GM18907 (cell line): ENCODE measurements at regions not wholly inside any gene's neighbourhood (a gene's known extent, or its start where the extent isn't known, plus 50 kb on each side); places are given as distances from the start of the nearest gene placed in this dataset.

ENCODE experiments used
- ATAC-seq: cut with Tn5 transposase; IDR thresholded peaks from one replicate; pipeline ENCODE4 v1.9.1; 2021; ENCODE audit warnings: mild to moderate bottlenecking, moderate library complexity; ENCODE audit not compliant: unreplicated experiment

DNA sequence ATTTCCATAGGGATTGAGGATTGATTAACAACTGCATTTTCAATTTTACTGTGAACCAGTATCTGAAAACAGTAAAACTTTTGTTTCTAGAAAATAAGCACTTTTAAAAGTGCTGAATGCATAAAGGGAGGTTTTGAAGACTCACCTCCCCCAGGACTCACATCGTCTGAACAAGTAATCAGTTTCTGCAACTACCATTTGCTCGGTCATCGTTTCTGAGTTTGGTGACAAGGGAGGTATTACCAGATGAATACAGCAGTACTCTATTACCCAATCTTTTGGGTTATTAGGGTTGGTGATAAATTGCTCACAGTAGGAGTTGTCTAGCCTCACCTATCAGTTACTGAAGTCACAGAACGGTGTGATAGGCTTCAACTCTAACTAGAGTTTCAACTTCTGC is 234.5 kb upstream of the FN1 start:
- no peak for ATAC-seq

DNA sequence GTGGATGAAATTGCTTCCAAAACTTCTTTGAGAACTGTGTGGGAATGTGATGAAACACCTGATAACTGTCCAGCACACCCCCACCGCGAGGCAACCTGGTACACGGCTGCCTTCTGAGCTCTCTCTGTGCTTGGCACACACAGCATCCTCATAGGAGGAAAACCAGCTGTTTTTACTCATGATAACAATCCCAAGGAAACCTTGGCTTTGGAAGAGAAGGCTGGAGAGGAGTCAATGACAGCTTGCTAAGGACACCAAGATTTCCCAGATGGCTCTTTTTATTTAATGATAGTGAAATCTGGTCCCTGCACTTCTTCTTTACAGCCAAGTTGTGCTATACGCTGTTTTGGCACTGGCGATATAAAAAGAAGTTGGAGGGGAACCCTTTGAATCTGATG is 232.5 kb upstream of the FN1 start:
- ATAC-seq = no peak

- ATAC-seq = no peak
These were observed 231.9 kb upstream of the FN1 start for GRCh38 chr2:215667585-215668377.

GRCh38 chr2:215664847-215665525 is 229.1 kb upstream of the FN1 start:
- peak; percentile 95 for ATAC-seq

DNA sequence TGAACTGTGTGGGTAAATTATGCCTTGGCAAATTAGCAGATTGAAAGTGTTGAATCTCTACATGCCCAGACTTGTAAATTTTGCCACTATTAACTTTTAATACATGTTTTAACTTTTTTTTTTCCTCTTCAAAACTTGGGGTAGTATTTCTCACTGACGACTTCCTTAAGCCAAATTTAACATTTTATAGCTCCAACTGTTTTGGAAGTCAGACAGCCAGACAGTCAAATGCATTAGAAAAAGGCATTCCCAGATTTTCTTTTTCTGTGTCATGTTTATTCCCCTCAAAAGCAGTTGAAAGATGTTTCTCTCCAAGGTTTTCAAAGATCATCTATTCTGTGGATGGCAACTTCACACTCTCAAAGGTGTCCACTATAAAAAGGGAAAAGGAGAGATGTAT is 226.8 kb upstream of the FN1 start:
- no peak for ATAC-seq

DNA sequence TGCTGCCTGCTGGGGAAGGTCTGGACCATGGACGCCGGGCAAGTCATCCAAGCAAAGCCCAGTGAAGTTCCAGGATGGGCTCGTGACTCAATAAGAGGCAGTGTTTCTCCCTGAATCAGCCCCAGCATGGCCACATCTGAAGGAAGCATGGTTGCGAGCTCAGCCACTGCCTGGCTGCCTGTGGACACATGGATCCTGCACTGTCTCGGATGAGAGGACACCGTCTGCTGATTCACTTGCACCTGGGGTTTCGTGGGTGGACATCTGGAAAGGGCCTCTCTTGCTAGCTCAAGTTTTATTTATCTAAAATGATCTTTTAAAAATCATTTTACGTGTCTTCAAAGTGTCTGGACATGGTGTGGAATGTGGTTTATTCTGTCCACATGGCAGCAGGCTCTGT is 224.8 kb upstream of the FN1 start:
- ATAC-seq = no peak

- no peak for ATAC-seq
These were observed 223.8 kb upstream of the FN1 start for GRCh38 chr2:215659650-215660049.

DNA sequence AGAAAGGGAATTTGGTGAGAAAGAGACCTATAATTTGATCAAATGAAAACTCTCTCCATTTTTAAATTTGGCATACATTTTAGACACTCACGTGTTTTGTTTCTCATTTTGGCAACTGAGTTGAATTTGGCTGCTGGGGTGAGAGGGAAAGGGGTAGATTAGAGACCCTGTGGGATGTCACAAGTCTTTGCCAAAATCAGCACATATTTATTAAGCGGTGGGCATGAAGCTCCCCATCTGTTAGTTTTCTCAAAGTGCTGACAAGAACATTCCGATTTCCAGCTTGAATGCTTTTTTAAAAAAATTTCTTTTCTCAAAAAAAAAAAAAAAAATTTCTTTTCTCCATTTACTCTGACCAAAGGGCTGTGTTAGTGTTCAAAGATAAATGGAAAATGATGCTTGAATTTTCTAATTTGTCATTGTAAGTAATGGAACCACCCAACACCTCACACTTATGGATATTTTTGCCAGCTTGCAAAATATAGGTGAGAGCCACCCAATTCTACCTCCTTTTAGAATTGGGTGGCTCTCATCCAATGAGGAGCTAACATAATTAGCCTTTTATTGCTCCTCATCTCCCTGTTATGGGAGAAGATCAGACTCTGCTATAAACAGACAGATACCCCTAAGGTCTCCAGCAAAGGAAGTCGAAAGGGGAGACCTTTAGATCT is 222.9 kb upstream of the FN1 start:
- no peak for ATAC-seq

GRCh38 chr2:215657844-215658243 is 222.0 kb upstream of the FN1 start:
- no peak for ATAC-seq

DNA sequence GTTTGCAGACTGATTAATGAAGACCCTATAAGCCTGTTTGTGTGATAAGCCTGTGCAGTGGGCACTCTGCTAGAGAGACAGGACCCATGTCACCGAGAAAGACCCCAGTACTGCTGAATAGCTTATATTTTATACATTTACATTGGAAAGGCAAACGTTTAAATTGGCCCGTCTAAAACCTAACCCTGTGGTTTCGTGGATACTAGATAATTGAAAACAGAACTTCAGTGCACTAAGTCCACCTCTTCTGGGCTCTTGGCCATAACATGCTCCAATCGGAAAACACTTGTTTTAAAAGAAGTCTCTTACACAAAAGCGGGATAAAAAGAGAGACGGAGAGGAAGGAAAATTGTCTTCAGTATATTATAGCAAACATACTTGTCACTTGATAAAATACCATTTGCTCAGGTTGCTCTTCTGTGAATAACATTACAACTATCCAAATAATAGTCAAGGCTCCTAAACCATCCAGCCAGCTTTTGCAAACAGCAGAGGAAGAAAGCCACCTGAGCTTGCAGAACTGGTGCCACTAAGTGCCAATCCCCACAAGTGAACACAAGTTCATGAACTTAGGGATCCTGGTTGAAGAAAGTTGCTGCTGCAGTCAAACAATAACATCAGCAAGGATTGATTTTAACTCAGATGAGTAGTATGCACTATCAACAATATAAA is 218.4 kb upstream of the FN1 start:
- no peak for ATAC-seq

DNA sequence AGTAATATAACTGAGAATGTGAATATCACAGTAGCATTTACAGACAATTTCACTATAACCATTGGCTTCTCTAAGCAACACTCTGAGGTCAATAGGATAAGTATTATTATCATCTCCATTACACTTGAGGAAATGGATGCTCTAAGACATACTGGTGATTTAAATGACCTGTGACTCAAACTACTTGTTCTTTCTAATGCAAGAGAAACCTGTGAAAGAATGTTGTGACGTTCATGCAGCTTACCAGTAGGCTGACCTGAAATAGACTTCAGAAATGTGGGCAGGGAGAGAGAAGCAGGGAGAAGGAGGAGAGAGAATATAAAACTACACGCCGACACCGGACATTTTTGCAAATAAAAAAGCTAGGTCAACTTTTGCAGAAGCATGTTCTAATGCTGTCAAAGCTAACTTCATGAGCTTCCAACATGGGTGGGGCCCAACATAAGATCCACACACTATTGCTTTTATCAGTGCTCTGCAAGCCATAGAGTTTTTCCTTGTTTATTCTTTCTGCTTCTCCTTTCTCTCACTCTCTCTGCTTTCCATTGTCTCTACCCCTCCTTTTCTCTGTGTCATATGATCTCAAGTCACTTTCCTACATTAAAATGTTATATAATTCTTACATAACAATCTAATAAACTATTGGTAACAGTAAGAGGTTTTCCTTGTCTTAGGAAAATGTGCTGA is 217.6 kb upstream of the FN1 start:
- no peak for ATAC-seq

DNA sequence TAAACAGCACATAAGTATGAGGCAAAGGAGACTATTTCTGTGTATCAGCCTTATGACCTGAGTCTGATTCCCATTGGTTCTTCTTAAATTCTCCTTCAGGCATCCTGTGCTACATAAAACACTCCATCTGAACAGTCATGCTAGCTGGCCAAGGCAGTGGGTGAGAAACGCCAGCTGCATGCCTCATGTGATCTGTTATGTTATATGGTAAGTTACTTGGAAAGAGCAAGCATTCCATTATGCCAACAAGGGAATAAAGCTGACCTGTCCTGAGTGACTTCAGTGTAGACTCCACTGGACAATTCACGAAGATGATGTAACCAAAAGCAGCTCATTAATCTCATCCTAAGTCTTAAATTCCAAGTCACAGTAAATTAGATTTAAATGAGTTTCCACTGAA is 216.5 kb upstream of the FN1 start:
- no peak for ATAC-seq

- ATAC-seq = no peak
These were observed 215.5 kb upstream of the FN1 start for GRCh38 chr2:215651412-215651811.

DNA sequence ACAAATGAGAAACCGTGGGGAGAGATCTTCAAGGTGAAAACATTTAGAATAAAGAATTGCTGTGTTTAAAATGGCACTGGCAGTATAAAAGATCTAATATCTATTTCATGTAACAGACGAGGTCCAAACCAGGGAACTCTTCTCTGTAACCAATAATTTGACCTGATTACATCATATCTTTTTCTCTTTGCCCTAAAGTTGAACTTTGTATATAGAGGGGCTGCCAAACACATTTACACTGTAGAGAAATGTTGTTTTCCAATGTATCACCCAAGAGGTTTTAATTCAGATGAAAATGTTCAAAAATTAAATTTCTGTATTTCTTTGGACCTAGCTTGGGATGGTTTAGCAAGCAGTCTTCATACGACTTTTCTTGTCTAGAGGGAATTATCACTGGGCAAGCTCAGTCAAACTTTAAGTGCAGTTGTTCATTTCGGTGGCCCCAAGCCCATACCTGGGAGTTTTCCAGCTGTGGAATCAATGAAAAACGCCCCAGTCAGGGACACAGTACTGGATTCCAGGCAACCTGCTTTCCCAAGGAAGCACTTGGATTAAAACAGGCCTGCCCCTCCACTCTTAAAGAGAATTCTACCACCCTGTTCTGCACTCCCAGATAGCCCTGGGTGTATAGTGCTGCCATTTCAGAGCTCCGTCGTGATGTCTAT is 208.5 kb upstream of the FN1 start:
- ATAC-seq = no peak

DNA sequence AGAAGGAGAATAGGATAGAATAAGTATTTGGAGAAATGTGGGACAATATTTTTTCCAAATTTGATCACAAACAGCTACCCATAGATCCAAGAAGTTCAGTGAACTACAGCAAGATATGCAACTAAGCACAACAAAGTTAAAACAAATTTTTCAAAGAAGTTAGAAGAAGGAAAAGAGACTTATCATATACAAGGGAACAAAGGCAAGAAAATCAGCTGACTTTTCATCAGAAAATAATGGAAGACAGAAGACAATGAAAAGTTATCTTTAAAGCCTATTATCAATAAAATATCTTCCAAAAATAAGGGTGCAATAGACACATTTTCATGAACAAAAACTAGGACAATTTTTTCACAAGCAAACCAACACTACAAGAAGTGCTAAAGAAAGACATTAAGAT is 202.8 kb upstream of the FN1 start:
- no peak for ATAC-seq

DNA sequence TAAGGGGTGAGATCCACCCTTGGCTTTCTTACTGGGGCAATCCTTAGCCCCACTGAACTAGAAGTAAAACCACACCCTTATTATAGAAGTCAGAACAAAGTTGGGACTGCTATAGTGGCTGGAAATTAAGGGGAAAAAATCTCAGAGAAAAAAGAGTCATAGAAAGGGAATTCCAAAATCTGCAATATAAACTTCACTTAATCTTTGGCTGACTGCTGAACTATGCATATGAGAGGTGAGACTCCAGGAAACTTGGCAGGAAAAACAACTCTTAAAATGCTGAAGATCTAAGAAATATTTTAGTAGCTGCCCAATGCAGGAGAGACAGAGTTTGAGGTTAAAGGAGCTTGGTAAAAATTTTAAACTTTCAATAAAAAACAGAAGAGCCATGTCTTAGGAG is 201.8 kb upstream of the FN1 start:
- no peak for ATAC-seq

DNA sequence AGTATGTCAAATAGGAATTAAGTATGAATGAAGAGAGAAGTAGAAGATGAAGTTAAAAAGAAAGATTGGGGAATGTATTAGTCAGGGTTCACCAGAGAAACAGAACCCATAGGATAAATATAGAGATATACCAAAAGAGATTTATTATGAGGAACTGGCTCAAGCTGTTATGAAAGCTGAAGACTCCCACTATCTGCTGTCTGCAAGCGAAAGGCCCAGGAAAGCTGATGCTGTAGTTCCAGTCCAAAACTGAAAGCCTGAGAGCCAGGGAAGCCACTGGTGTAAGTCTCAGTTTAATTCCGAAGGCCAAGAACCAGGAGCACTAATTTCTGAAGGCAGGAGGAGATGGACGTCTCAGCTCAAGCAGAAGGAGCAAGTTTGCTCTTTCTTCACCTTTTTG is 200.9 kb upstream of the FN1 start:
- ATAC-seq = no peak

GRCh38 chr2:215635788-215636139 is 199.9 kb upstream of the FN1 start:
- ATAC-seq = no peak

- no peak for ATAC-seq
These were observed 199.4 kb upstream of the FN1 start for GRCh38 chr2:215635071-215635787.

DNA sequence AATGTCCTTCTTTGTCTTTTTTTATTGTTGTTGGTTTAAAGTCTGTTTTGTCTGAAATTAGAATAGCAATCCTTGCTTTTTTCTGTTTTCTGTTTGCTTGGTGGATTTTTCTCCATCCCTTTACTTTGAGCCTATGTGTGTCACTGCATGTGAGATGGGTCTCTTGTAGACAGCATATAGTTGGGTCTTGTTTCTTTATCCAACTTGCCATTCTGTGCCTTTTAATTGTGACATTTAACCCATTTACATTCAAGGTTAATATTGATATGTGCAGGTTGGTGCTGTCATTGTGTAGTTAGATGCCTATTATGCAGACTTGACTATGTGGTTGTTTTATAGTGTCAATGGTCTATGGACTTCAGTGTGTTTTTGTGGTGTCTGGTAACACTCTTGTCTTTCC is 197.5 kb upstream of the FN1 start:
- ATAC-seq = no peak
